H9 (cell line): ENCODE measurements at regions not wholly inside any gene's neighbourhood (a gene's known extent, or its start where the extent isn't known, plus 50 kb on each side); places are given as distances from the start of the nearest gene placed in this dataset.

Experiments
- DNase-seq: peaks from one replicate; pipeline ENCODE4 v3.0.0-alpha.2; 2017
- H2AFZ ChIP-seq: one replicate; pipeline ENCODE4 v1.6.1; 2013; ENCODE audit warnings: mild to moderate bottlenecking, low read length, control low read depth, moderate library complexity
- H2AK5ac ChIP-seq: 2 replicates; pipeline ENCODE4 v1.6.1; 2013; ENCODE audit warnings: low read length, control low read depth, mixed read lengths; ENCODE audit not compliant: insufficient read length
- H2BK120ac ChIP-seq: one replicate; pipeline ENCODE4 v1.6.1; 2013; ENCODE audit warnings: low read depth, mild to moderate bottlenecking, low read length, control low read depth, inconsistent platforms; ENCODE audit not compliant: poor library complexity, severe bottlenecking
- H2BK12ac ChIP-seq: 2 replicates; pipeline ENCODE4 v1.6.1; 2013; ENCODE audit warnings: low read length, control low read depth, mixed read lengths, low read depth; ENCODE audit not compliant: insufficient read length
- H2BK15ac ChIP-seq: 2 replicates; pipeline ENCODE4 v1.6.1; 2013; ENCODE audit warnings: low read depth, low read length, control low read depth
- H2BK20ac ChIP-seq: one replicate; pipeline ENCODE4 v1.6.1; 2013; ENCODE audit warnings: low read depth, mild to moderate bottlenecking, low read length, control low read depth, inconsistent platforms; ENCODE audit not compliant: poor library complexity, severe bottlenecking
- H2BK5ac ChIP-seq: 2 replicates; pipeline ENCODE4 v1.6.1; 2013; ENCODE audit warnings: low read length, control low read depth, mixed read lengths; ENCODE audit not compliant: insufficient read length
- H3K14ac ChIP-seq: 2 replicates; pipeline ENCODE4 v1.6.1; 2013; ENCODE audit warnings: low read length, control low read depth; ENCODE audit not compliant: insufficient read depth
- H3K18ac ChIP-seq: 2 replicates; pipeline ENCODE4 v1.6.1; 2013; ENCODE audit warnings: low read depth, mild to moderate bottlenecking, mixed read lengths, low read length, control low read depth; ENCODE audit not compliant: insufficient read length
- H3K23ac ChIP-seq: 2 replicates; pipeline ENCODE4 v1.6.1; 2013; ENCODE audit warnings: low read length, control low read depth, mixed read lengths, low read depth; ENCODE audit not compliant: insufficient read length
- H3K23me2 ChIP-seq: 2 replicates; pipeline ENCODE4 v1.6.1; 2013; ENCODE audit warnings: low read depth, mild to moderate bottlenecking, mixed read lengths, low read length, control low read depth; ENCODE audit not compliant: insufficient read length, poor library complexity, severe bottlenecking
- H3K27ac ChIP-seq: 2 replicates; pipeline ENCODE4 v1.5.1; 2013; ENCODE audit warnings: low read length, control low read depth, mixed read lengths, low read depth; ENCODE audit not compliant: insufficient read length
- H3K27me3 ChIP-seq: 2 replicates; pipeline ENCODE4 v1.6.1; 2013; ENCODE audit warnings: low read length, control low read depth, inconsistent platforms; ENCODE audit not compliant: insufficient read depth
- H3K4ac ChIP-seq: 2 replicates; pipeline ENCODE4 v1.6.1; 2013; ENCODE audit warnings: low read depth, mild to moderate bottlenecking, control low read depth, inconsistent platforms, low read length, moderate library complexity
- H3K4me1 ChIP-seq: 2 replicates; pipeline ENCODE4 v1.6.1; 2013; ENCODE audit warnings: low read length, control low read depth, inconsistent platforms; ENCODE audit not compliant: insufficient read depth
- H3K4me2 ChIP-seq: 2 replicates; pipeline ENCODE4 v1.6.1; 2013; ENCODE audit warnings: low read length, control low read depth, mixed read lengths; ENCODE audit not compliant: insufficient read length, insufficient read depth
- H3K56ac ChIP-seq: 2 replicates; pipeline ENCODE4 v1.6.1; 2013; ENCODE audit warnings: low read depth, mild to moderate bottlenecking, mixed read lengths, low read length, control low read depth; ENCODE audit not compliant: insufficient read length
- H3K79me1 ChIP-seq: 2 replicates; pipeline ENCODE4 v1.6.1; 2013; ENCODE audit warnings: low read depth, mild to moderate bottlenecking, moderate library complexity, low read length, control low read depth, inconsistent platforms; ENCODE audit not compliant: insufficient read depth, poor library complexity, severe bottlenecking
- H3K79me2 ChIP-seq: 2 replicates; pipeline ENCODE4 v1.6.1; 2013; ENCODE audit warnings: low read length, control low read depth, inconsistent platforms; ENCODE audit not compliant: insufficient read depth
- H3K9ac ChIP-seq: 2 replicates; pipeline ENCODE4 v1.6.1; 2013; ENCODE audit warnings: low read length, control low read depth, mixed read lengths; ENCODE audit not compliant: insufficient read length; ENCODE audit errors: extremely low read depth
- H3K9me3 ChIP-seq: one replicate; pipeline ENCODE4 v1.6.1; 2013; ENCODE audit warnings: low read depth, low read length, inconsistent platforms; ENCODE audit not compliant: control insufficient read depth
- H3T11ph ChIP-seq: one replicate; pipeline ENCODE4 v1.6.1; 2013; ENCODE audit warnings: mild to moderate bottlenecking, low read length, control low read depth, inconsistent platforms
- H4K20me1 ChIP-seq: one replicate; pipeline ENCODE4 v1.6.1; 2013; ENCODE audit not compliant: control insufficient read depth, insufficient read length, insufficient read depth
- H4K5ac ChIP-seq: 2 replicates; pipeline ENCODE4 v1.6.1; 2013; ENCODE audit warnings: low read depth, mild to moderate bottlenecking, mixed read lengths, low read length, control low read depth; ENCODE audit not compliant: insufficient read length
- H4K8ac ChIP-seq: replicated peaks from 2 replicates; pipeline ENCODE4 v1.6.1; 2013; ENCODE audit warnings: low read length, control low read depth, mixed read lengths, low read depth; ENCODE audit not compliant: insufficient read length
- H4K91ac ChIP-seq: 2 replicates; pipeline ENCODE4 v1.6.1; 2013; ENCODE audit warnings: low read depth, mild to moderate bottlenecking, moderate library complexity, mixed read lengths, low read length, control low read depth; ENCODE audit not compliant: insufficient read length
- H3K27ac Mint-ChIP-seq, 3 experiments: 2 replicates in 2 of 3; 3 replicates in 1 of 3; pipeline ENCODE4 v1.8.0; 2020 to 2021; ENCODE audit warnings: mixed read lengths in 3 of 3, mild to moderate bottlenecking in 1 of 3, moderate library complexity in 1 of 3
- H3K27me3 Mint-ChIP-seq: 2 replicates; pipeline ENCODE4 v1.8.0; 2021; ENCODE audit warnings: low read depth, mild to moderate bottlenecking, moderate library complexity, mixed read lengths
- H3K36me3 Mint-ChIP-seq, 3 experiments: 2 replicates in 2 of 3; 3 replicates in 1 of 3; pipeline ENCODE4 v1.8.0; 2020 to 2021; ENCODE audit warnings: low read depth in 3 of 3, mixed read lengths in 3 of 3; ENCODE audit not compliant: insufficient read depth in 1 of 3
- H3K4me1 Mint-ChIP-seq, 2 experiments: 2 replicates each; pipeline ENCODE4 v1.8.0; 2020; ENCODE audit warnings: mixed read lengths in 2 of 2
- H3K4me3 Mint-ChIP-seq, 2 experiments: 2 replicates in 1 of 2; 3 replicates in 1 of 2; pipeline ENCODE4 v1.8.0; 2020 to 2021; ENCODE audit warnings: mild to moderate bottlenecking in 2 of 2, mixed read lengths in 2 of 2, moderate library complexity in 1 of 2
- H3K9me3 Mint-ChIP-seq, 2 experiments: 2 replicates in 1 of 2; 3 replicates in 1 of 2; pipeline ENCODE4 v1.8.0; 2020; ENCODE audit warnings: mild to moderate bottlenecking in 2 of 2, mixed read lengths in 2 of 2, moderate library complexity in 1 of 2
- CTCF ChIP-seq: fragments of 200-600 bp; sonication (generic); conservative IDR thresholded peaks from 3 replicates; pipeline ENCODE4 v1.8.0; 2021; ENCODE audit warnings: antibody characterized with exemption, mild to moderate bottlenecking
- WGBS: extraction: QIAGEN DNeasy Blood & Tissue Kit; methylation state at CpG from one replicate; pipeline ENCODE4 v1.1.7; 2013; ENCODE audit warnings: missing lambda C conversion rate, low lambda C conversion rate, mixed read lengths; ENCODE audit not compliant: insufficient read length; ENCODE audit errors: extremely low coverage; 5-methylcytosine and 5-hydroxymethylcytosine counted together

DNA sequence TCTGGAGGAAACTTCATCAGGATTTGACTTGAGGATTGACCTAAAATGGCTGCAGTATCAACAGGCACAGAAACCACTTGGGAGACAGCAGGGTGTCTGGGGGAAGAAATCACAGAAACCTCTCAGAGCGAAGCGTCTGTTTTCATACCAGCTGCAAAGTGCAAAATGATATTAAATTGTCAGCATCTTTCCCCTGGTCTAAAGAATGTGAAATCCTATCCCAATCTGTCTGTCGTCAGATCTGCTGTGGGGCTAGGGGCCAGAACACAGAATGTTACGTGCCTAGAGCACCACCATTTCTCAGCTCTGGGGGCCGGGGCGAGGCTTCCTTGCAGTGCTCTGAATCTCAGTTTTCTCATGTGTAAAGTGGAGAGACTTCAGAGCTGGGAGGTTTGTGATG is 54.1 kb upstream of the MYCN start:
- no CpG with 5 or more reads among the region's 6 CpGs for WGBS

More for the DNA sequence above, 54.1 kb upstream of the MYCN start:
- Mint-ChIP-seq H3K9me3 (no peaks in the 10 kb centered on the region), H3K27me3 (peaks cover 2% of the 10 kb centered on the region; the same call in 1 of the 2 replicates), H3K4me3 (no peak overlapping the region), H3K4me1 (peaks cover 23 to 35% of the 10 kb centered on the region in 2 experiments), H3K36me3 (no peaks in the 10 kb centered on the region), H3K27ac (no peak overlapping the region)
- no peaks in the 10 kb centered on the region for H3K27me3 ChIP-seq
- no peak overlapping the region for H2AFZ ChIP-seq
- no peaks in the 10 kb centered on the region for H3K79me1 ChIP-seq
- no peak overlapping the region for H4K8ac ChIP-seq
- no peak overlapping the region for H2BK5ac ChIP-seq
- no peak for DNase-seq
- no peak overlapping the region for H2BK20ac ChIP-seq
- H2AK5ac ChIP-seq: no peak overlapping the region
- no peak overlapping the region for H3K23ac ChIP-seq
- no peak overlapping the region for H3K9ac ChIP-seq
- TF ChIP-seq CTCF: no peak
- no peaks in the 10 kb centered on the region for H4K20me1 ChIP-seq
- no peaks in the 10 kb centered on the region for H3K9me3 ChIP-seq
- no peaks in the 10 kb centered on the region for H3K79me2 ChIP-seq
- H4K91ac ChIP-seq: no peak overlapping the region
- H2BK15ac ChIP-seq: no peak overlapping the region
- no peak overlapping the region for H3K14ac ChIP-seq
- no peak overlapping the region for H3K4ac ChIP-seq
- H2BK12ac ChIP-seq: no peak overlapping the region
- H2BK120ac ChIP-seq: no peak overlapping the region
- no peak overlapping the region for H3K4me2 ChIP-seq
- no peaks in the 10 kb centered on the region for H3K23me2 ChIP-seq
- no peak overlapping the region for H3K18ac ChIP-seq
- H4K5ac ChIP-seq: no peak overlapping the region
- H3T11ph ChIP-seq: no peak overlapping the region
- H3K56ac ChIP-seq: no peak overlapping the region
- H3K27ac ChIP-seq: no peak overlapping the region
- peaks cover 4% of the 10 kb centered on the region; the same call in 1 of the 2 replicates for H3K4me1 ChIP-seq
